HEK293 (cell line): ENCODE measurements at regions not wholly inside any gene's neighbourhood (a gene's known extent, or its start where the extent isn't known, plus 50 kb on each side); places are given as distances from the start of the nearest gene placed in this dataset.

Source experiments
- CTCF ChIA-PET: fragments of 350-600 bp; formaldehyde crosslinking; extraction: SDS; loops from one replicate; lab custom pipeline; 2021; ENCODE audit warnings: antibody characterized with exemption; lab: Yijun Ruan, JAX
- POLR2A ChIA-PET: fragments of 300-600 bp; formaldehyde crosslinking; extraction: SDS; loops from one replicate; lab custom pipeline; 2020; ENCODE audit warnings: antibody characterized with exemption, inconsistent platforms; lab: Yijun Ruan, JAX
- H3K27ac ChIP-seq: fragments of 200-500 bp; sonication (Bioruptor generic); 2 replicates; pipeline ENCODE4 v1.5.1; 2014; ENCODE audit warnings: low read depth, low read length, control low read depth, inconsistent platforms; ENCODE audit errors: extremely low read depth
- H3K36me3 ChIP-seq, 2 experiments: fragments of 200-500 bp in 1 of 2; sonication (Bioruptor generic) in 1 of 2; 1 replicate in 1 of 2; 2 replicates in 1 of 2; pipeline ENCODE4 v1.5.1; 2014 to 2017; ENCODE audit warnings: inconsistent platforms in 2 of 2, low read length in 2 of 2; ENCODE audit not compliant: control insufficient read depth in 2 of 2, insufficient read depth in 1 of 2
- H3K4me1 ChIP-seq: fragments of 200-500 bp; sonication (Bioruptor generic); 2 replicates; pipeline ENCODE4 v1.5.1; 2014; ENCODE audit warnings: mild to moderate bottlenecking, low read length, inconsistent platforms; ENCODE audit not compliant: control insufficient read depth, insufficient read depth
- H3K4me3 ChIP-seq: 2 replicates; pipeline ENCODE4 v1.5.1; 2011; ENCODE audit warnings: low read depth, mild to moderate bottlenecking, control low read depth, low read length, moderate library complexity
- H3K9me3 ChIP-seq: fragments of 200-500 bp; sonication (Bioruptor generic); 2 replicates; pipeline ENCODE4 v1.5.1; 2014; ENCODE audit warnings: low read depth, low read length, inconsistent platforms; ENCODE audit not compliant: control insufficient read depth, insufficient read depth
- GLIS1 ChIP-seq: fragments of 450-650 bp; formaldehyde crosslinking; IDR thresholded peaks from 2 replicates; pipeline ENCODE4 v1.5.1; 2016; ENCODE audit warnings: missing biosample characterization, missing genetic modification characterization
- KLF1 ChIP-seq: fragments of 450-650 bp; formaldehyde crosslinking; IDR thresholded peaks from 2 replicates; pipeline ENCODE4 v1.5.1; 2016; ENCODE audit warnings: missing biosample characterization, missing genetic modification characterization
- KLF8 ChIP-seq: fragments of 450-650 bp; formaldehyde crosslinking; IDR thresholded peaks from 2 replicates; pipeline ENCODE4 v1.5.1; 2016; ENCODE audit warnings: missing biosample characterization, missing genetic modification characterization
- MZF1 ChIP-seq: fragments of 450-650 bp; formaldehyde crosslinking; IDR thresholded peaks from 2 replicates; pipeline ENCODE4 v1.5.1; 2017; ENCODE audit warnings: missing biosample characterization, missing genetic modification characterization, borderline replicate concordance
- OVOL3 ChIP-seq: fragments of 450-650 bp; formaldehyde crosslinking; IDR thresholded peaks from 2 replicates; pipeline ENCODE4 v1.5.1; 2016; ENCODE audit warnings: missing biosample characterization, missing genetic modification characterization
- REST ChIP-seq: fragments of 450-650 bp; formaldehyde crosslinking; IDR thresholded peaks from 2 replicates; pipeline ENCODE4 v1.5.1; 2016; ENCODE audit warnings: missing biosample characterization, missing genetic modification characterization
- SALL2 ChIP-seq: fragments of 450-650 bp; formaldehyde crosslinking; IDR thresholded peaks from 2 replicates; pipeline ENCODE4 v1.5.0; 2017; ENCODE audit warnings: missing biosample characterization, mild to moderate bottlenecking, missing genetic modification characterization, borderline replicate concordance
- SETDB1 ChIP-seq: IDR thresholded peaks from one replicate; pipeline ENCODE4 v1.6.1; 2017; ENCODE audit warnings: mild to moderate bottlenecking, low read length, moderate library complexity, mixed read lengths; ENCODE audit not compliant: insufficient read length
- TRIM28 ChIP-seq: IDR thresholded peaks from 2 replicates; pipeline ENCODE4 v1.6.1; 2011; ENCODE audit warnings: low read length, control low read depth, borderline replicate concordance
- ZBTB8A ChIP-seq: fragments of 450-650 bp; formaldehyde crosslinking; IDR thresholded peaks from 2 replicates; pipeline ENCODE4 v1.5.1; 2016; ENCODE audit warnings: missing biosample characterization, missing genetic modification characterization
- ZFP41 ChIP-seq: fragments of 450-650 bp; formaldehyde crosslinking; IDR thresholded peaks from 2 replicates; pipeline ENCODE4 v1.5.1; 2016; ENCODE audit warnings: missing biosample characterization, missing genetic modification characterization, borderline replicate concordance
- ZNF366 ChIP-seq: fragments of 450-650 bp; formaldehyde crosslinking; conservative IDR thresholded peaks from 2 replicates; pipeline ENCODE4 v1.5.1; 2016; ENCODE audit warnings: missing biosample characterization, missing genetic modification characterization
- ZNF416 ChIP-seq: fragments of 450-650 bp; formaldehyde crosslinking; IDR thresholded peaks from 2 replicates; pipeline ENCODE4 v1.5.1; 2016; ENCODE audit warnings: missing biosample characterization, missing genetic modification characterization
- ZNF48 ChIP-seq: fragments of 450-650 bp; formaldehyde crosslinking; IDR thresholded peaks from 2 replicates; pipeline ENCODE4 v1.5.1; 2016; ENCODE audit warnings: missing biosample characterization, missing genetic modification characterization
- ZNF560 ChIP-seq: fragments of 450-650 bp; formaldehyde crosslinking; IDR thresholded peaks from 2 replicates; pipeline ENCODE4 v1.5.1; 2017; ENCODE audit warnings: missing biosample characterization, missing genetic modification characterization, borderline replicate concordance
- ZNF561 ChIP-seq: fragments of 450-650 bp; IDR thresholded peaks from 2 replicates; pipeline ENCODE4 v1.5.1; 2018; ENCODE audit warnings: missing biosample characterization, missing genetic modification characterization, borderline replicate concordance
- TF ChIP-seq, protein P1 (sequence below): fragments of 450-650 bp; formaldehyde crosslinking; IDR thresholded peaks from 2 replicates; pipeline ENCODE4 v1.5.1; 2017; ENCODE audit warnings: missing biosample characterization, missing genetic modification characterization
- TF ChIP-seq, protein P2 (sequence below): fragments of 450-650 bp; IDR thresholded peaks from 2 replicates; pipeline ENCODE4 v1.5.1; 2018; ENCODE audit warnings: missing biosample characterization, missing genetic modification characterization
- TF ChIP-seq, protein P3 (sequence below): fragments of 450-650 bp; formaldehyde crosslinking; IDR thresholded peaks from 2 replicates; pipeline ENCODE4 v1.5.0; 2017; ENCODE audit warnings: missing biosample characterization, missing genetic modification characterization, borderline replicate concordance
- TF ChIP-seq, protein P4 (sequence below): IDR thresholded peaks from 2 replicates; pipeline ENCODE4 v1.6.1; 2011; ENCODE audit warnings: mild to moderate bottlenecking, low read depth, low read length, borderline replicate concordance

- TF ChIP-seq, protein P1, sequence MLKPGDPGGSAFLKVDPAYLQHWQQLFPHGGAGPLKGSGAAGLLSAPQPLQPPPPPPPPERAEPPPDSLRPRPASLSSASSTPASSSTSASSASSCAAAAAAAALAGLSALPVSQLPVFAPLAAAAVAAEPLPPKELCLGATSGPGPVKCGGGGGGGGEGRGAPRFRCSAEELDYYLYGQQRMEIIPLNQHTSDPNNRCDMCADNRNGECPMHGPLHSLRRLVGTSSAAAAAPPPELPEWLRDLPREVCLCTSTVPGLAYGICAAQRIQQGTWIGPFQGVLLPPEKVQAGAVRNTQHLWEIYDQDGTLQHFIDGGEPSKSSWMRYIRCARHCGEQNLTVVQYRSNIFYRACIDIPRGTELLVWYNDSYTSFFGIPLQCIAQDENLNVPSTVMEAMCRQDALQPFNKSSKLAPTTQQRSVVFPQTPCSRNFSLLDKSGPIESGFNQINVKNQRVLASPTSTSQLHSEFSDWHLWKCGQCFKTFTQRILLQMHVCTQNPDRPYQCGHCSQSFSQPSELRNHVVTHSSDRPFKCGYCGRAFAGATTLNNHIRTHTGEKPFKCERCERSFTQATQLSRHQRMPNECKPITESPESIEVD (tag by site-specific recombination) = peak; percentile 66
- 0 out of 2 replicates have a peak, but pooled peaks have one; percentile 31 for TF ChIP-seq TRIM28
- no peak for TF ChIP-seq SALL2 (tag by site-specific recombination)
- TF ChIP-seq OVOL3 (tag by site-specific recombination) = no peak
- TF ChIP-seq, protein P2, sequence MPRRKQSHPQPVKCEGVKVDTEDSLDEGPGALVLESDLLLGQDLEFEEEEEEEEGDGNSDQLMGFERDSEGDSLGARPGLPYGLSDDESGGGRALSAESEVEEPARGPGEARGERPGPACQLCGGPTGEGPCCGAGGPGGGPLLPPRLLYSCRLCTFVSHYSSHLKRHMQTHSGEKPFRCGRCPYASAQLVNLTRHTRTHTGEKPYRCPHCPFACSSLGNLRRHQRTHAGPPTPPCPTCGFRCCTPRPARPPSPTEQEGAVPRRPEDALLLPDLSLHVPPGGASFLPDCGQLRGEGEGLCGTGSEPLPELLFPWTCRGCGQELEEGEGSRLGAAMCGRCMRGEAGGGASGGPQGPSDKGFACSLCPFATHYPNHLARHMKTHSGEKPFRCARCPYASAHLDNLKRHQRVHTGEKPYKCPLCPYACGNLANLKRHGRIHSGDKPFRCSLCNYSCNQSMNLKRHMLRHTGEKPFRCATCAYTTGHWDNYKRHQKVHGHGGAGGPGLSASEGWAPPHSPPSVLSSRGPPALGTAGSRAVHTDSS = no peak
- TF ChIP-seq MZF1 (tag by site-specific recombination) = 0 out of 2 replicates have a peak, but pooled peaks have one; percentile 54
- TF ChIP-seq ZNF561 (tag by site-specific recombination) = no peak
- TF ChIP-seq, protein P3, sequence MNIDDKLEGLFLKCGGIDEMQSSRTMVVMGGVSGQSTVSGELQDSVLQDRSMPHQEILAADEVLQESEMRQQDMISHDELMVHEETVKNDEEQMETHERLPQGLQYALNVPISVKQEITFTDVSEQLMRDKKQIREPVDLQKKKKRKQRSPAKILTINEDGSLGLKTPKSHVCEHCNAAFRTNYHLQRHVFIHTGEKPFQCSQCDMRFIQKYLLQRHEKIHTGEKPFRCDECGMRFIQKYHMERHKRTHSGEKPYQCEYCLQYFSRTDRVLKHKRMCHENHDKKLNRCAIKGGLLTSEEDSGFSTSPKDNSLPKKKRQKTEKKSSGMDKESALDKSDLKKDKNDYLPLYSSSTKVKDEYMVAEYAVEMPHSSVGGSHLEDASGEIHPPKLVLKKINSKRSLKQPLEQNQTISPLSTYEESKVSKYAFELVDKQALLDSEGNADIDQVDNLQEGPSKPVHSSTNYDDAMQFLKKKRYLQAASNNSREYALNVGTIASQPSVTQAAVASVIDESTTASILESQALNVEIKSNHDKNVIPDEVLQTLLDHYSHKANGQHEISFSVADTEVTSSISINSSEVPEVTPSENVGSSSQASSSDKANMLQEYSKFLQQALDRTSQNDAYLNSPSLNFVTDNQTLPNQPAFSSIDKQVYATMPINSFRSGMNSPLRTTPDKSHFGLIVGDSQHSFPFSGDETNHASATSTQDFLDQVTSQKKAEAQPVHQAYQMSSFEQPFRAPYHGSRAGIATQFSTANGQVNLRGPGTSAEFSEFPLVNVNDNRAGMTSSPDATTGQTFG = no peak
- no peak for TF ChIP-seq KLF8 (tag by site-specific recombination)
- TF ChIP-seq, protein P4, sequence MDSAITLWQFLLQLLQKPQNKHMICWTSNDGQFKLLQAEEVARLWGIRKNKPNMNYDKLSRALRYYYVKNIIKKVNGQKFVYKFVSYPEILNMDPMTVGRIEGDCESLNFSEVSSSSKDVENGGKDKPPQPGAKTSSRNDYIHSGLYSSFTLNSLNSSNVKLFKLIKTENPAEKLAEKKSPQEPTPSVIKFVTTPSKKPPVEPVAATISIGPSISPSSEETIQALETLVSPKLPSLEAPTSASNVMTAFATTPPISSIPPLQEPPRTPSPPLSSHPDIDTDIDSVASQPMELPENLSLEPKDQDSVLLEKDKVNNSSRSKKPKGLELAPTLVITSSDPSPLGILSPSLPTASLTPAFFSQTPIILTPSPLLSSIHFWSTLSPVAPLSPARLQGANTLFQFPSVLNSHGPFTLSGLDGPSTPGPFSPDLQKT = no peak
- peak; percentile 79 for TF ChIP-seq GLIS1 (tag by site-specific recombination)
Observed at GRCh38 chr10:21069929-21070700, 173.0 kb upstream of the NEBL start (continued).

DNA sequence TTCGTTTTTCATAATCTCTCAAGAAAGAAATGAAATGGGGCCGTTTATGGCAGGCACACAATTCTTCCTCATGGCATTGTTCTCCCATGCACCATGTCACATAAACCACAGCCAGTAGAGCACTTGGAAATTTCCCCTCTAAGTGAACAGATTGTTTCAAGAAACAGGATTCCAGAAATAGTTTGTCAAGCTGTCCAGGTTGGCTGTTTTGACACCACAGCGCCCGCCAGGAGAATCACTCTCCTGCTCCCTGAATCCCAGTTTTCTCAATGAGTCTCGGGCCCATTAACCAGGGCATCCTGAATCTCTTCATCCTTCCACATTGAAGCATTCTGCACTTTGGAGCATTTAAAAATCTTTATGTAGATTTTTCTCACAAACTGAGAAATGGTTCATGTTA, 172.2 kb upstream of the NEBL start:
- CTCF ChIA-PET = interaction anchor here (2.6 kb wide), 1 partner anchor 9 kb away, joined by 11 read pairs; no protein-coding TSS in a partner anchor

More for the DNA sequence above, 172.2 kb upstream of the NEBL start:
- TF ChIP-seq ZBTB8A (tag by site-specific recombination) (no peak), ZNF416 (tag by site-specific recombination) (no peak), REST (tag by site-specific recombination) (no peak), KLF1 (tag by site-specific recombination) (no peak), SETDB1 (no peak), ZFP41 (no peak), ZNF48 (tag by site-specific recombination) (no peak), ZNF366 (tag by site-specific recombination) (no peak), ZNF560 (tag by site-specific recombination) (no peak)
- POLR2A ChIA-PET = no interaction called here
- no peaks in the 10 kb centered on the region for H3K9me3 ChIP-seq
- no peak overlapping the region for H3K4me3 ChIP-seq
- no peak overlapping the region for H3K27ac ChIP-seq
- no peaks in the 10 kb centered on the region for H3K36me3 ChIP-seq
- no peaks in the 10 kb centered on the region for H3K4me1 ChIP-seq
